NCI-H1048 (cell line): ENCODE measurements at regions not wholly inside any gene's neighbourhood (a gene's known extent, or its start where the extent isn't known, plus 50 kb on each side); places are given as distances from the start of the nearest gene placed in this dataset.

Source experiments
- DNase-seq: peaks from one replicate; lab custom pipeline; 2025; lab: John Stamatoyannopoulos, UW

DNA sequence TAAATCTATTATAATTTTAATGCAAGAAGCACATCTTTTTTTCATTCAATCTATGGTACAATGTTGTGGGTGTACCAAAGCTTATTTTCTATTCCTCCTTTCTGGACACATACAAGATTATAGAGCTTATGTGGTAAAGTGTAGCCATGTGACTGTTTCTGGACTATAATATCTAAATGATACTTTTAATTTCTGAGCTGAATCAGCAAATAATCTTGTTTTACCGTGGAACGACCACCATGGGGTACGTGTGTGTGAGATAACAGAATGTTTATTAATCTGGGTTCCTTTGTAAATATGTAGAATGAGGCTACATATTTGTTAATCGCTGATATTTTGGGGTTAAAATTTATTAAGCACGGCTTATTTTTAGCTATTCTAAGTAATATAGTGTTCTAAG lies 111.5 kb upstream of the EYS start:
- DNase-seq = no peak

GRCh38 chr6:65816991-65817390 lies 110.0 kb upstream of the EYS start:
- no peak for DNase-seq

GRCh38 chr6:65814071-65814470 lies 107.0 kb upstream of the EYS start:
- DNase-seq = no peak

DNA sequence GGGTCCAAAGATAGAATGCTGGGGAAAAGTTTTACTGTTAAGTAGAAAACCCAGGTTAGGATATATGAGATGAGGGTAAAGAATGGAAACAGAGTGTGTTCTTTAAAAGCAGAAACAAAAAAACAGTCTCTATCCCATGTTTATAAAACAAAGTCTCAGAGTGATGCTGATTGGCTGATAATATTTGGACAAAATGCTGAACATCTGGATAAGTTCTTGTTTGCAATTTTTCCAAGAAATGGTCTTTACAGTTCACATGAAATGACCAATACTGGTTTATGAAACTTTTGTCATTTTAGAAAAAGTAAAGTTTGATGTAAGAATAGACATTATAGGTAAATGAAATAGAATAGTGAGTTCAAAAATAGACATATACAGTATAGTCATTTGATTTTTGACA lies 96.2 kb upstream of the EYS start:
- DNase-seq = no peak

- no peak for DNase-seq
Observed at GRCh38 chr6:65799389-65799788, 92.4 kb upstream of the EYS start.

DNA sequence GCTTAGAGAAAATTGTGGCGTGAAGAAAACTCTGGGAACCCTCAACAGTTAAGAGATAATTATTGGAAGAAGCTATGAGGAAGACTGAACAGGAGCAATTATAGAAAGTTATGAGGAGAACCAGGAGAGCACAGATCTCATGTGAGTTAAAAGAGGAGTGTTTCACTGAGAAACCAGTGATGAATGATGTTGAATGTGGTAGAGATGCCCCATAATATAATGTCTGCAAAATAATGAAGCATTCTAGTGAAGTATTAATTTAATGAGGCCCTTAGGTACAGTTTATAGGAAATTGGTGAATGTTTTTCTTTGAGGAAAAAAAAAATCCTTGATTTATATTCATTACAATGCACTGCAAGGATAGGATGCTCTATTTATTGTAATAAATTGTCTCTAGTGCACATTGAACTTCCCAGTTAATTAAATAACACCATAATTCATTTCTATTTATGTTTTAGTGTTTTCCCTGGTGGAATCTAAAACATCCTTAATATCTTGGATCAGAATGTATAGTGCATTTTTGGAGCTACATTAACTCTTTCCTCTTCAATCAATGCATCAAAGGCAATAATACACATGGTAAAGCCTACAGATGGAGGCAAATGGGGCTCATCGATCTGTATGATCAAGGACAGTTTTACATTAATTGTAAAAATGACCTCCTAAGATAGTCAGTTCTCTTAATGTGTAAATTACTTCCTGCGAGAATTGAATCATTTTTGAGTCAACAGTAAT lies 91.4 kb upstream of the EYS start:
- no peak for DNase-seq

- no peak for DNase-seq
Observed at GRCh38 chr6:65790666-65791065, 83.6 kb upstream of the EYS start.

DNA sequence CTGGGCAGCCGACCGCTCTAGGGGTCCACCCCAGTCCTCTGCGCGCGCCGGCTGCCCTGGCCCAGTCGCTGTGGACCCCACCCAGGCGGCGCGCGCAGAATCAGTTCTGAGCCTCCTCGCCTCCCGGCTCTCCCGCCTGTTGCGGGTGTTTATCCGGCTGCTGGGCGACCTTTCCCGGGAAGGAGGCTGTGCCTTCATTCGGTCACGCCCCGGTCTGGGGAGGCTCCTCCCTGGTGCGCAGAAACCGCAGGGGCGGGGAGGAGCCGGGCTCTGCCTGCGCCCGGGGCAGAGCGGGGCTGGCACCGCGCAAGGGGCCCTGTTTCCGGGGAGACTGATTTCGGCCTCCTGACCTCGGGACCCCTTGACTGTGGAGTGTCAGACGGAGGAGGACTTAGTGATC lies 80.8 kb upstream of the EYS start:
- no peak for DNase-seq

- no peak for DNase-seq
Observed at GRCh38 chr6:65786815-65787214, 79.8 kb upstream of the EYS start.

DNA sequence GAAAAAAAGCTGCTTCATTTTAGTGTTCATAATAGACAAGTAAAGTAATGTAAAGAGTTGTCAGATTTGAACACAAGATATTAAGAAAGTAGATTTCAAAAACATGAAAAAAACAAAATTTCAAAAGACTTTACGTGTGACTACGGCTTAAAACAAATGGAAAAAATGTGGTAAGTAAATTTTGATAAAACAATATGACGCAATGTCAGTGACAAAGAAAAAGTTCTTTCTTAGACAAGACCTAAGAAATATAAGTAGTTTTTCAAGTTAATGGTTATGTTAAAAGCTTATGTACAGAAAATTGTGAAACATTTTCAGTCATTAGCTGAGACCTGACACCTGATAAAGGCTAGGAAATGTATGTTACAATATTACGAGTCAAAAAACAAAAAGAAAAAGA lies 73.7 kb upstream of the EYS start:
- no peak for DNase-seq

GRCh38 chr6:65776332-65776731 lies 69.3 kb upstream of the EYS start:
- no peak for DNase-seq

DNA sequence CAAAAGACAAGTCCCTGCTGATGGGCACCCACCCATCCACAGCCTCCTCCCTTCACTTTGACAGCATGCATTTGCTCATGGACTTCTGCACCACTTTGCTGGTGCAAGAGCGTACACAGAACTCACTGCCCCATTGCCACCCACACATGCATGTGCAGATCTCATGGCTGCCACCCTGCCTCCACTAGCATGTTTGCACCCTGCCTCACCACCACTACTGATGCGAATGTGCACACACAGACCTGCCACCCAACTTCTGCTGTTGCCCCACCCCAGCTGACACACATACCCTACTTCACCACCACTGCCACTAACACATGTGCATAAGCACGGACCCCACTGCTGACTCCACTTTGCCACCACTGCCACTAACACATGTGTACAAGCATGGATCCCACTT lies 64.9 kb upstream of the EYS start:
- no peak for DNase-seq

- DNase-seq = no peak
Observed at GRCh38 chr6:65761890-65762289, 54.9 kb upstream of the EYS start.

GRCh38 chr6:65760285-65760684 lies 53.3 kb upstream of the EYS start:
- no peak for DNase-seq
